ENCODE measurements at regions not wholly inside any gene's neighbourhood (a gene's known extent, or its start where the extent isn't known, plus 50 kb on each side); places are given as distances from the start of the nearest gene placed in this dataset.

DNA sequence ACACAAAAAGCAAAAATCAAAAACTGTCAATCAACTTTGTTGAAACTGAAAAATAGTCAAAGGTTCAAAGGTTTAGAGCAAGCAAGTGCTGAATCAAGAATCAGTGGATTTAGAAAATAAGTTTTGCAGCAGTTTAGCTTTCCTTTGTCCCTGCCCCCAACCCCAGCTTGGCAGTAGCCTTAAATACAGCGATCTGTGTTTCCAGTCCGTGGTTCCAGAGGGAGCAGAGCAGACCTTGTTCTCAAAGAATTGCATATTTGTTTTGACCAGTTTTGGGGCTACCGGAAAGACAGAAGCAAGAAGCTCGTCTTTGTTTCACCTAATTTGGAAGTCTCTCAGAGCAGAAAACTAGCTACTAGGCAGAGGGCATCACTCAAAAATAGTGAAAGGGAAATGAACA lies 57.2 kb upstream of the PRDM9 start:
- no peak for TF ChIP-seq CEBPB (IDR thresholded peaks at IDR 0.05; ENCODE audit: borderline replicate concordance, low read depth, low read length)
- TF ChIP-seq STAG1 (CRISPR knock-in tag; IDR thresholded peaks at IDR 0.05), result no peak
- TF ChIP-seq, protein P1, sequence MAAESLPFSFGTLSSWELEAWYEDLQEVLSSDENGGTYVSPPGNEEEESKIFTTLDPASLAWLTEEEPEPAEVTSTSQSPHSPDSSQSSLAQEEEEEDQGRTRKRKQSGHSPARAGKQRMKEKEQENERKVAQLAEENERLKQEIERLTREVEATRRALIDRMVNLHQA (CRISPR knock-in tag; IDR thresholded peaks at IDR 0.05), result no peak
- TF ChIP-seq ELF1 (CRISPR knock-in tag; IDR thresholded peaks at IDR 0.05), result no peak
- no peak for TF ChIP-seq ATRX (CRISPR knock-in tag; IDR thresholded peaks at IDR 0.05; ENCODE audit: borderline replicate concordance)
- TF ChIP-seq, protein P2, sequence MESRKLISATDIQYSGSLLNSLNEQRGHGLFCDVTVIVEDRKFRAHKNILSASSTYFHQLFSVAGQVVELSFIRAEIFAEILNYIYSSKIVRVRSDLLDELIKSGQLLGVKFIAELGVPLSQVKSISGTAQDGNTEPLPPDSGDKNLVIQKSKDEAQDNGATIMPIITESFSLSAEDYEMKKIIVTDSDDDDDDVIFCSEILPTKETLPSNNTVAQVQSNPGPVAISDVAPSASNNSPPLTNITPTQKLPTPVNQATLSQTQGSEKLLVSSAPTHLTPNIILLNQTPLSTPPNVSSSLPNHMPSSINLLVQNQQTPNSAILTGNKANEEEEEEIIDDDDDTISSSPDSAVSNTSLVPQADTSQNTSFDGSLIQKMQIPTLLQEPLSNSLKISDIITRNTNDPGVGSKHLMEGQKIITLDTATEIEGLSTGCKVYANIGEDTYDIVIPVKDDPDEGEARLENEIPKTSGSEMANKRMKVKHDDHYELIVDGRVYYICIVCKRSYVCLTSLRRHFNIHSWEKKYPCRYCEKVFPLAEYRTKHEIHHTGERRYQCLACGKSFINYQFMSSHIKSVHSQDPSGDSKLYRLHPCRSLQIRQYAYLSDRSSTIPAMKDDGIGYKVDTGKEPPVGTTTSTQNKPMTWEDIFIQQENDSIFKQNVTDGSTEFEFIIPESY (CRISPR knock-in tag; IDR thresholded peaks at IDR 0.05), result no peak
- no peak for TF ChIP-seq DNMT1 (CRISPR knock-in tag; IDR thresholded peaks at IDR 0.05)
- TF ChIP-seq, protein P3, sequence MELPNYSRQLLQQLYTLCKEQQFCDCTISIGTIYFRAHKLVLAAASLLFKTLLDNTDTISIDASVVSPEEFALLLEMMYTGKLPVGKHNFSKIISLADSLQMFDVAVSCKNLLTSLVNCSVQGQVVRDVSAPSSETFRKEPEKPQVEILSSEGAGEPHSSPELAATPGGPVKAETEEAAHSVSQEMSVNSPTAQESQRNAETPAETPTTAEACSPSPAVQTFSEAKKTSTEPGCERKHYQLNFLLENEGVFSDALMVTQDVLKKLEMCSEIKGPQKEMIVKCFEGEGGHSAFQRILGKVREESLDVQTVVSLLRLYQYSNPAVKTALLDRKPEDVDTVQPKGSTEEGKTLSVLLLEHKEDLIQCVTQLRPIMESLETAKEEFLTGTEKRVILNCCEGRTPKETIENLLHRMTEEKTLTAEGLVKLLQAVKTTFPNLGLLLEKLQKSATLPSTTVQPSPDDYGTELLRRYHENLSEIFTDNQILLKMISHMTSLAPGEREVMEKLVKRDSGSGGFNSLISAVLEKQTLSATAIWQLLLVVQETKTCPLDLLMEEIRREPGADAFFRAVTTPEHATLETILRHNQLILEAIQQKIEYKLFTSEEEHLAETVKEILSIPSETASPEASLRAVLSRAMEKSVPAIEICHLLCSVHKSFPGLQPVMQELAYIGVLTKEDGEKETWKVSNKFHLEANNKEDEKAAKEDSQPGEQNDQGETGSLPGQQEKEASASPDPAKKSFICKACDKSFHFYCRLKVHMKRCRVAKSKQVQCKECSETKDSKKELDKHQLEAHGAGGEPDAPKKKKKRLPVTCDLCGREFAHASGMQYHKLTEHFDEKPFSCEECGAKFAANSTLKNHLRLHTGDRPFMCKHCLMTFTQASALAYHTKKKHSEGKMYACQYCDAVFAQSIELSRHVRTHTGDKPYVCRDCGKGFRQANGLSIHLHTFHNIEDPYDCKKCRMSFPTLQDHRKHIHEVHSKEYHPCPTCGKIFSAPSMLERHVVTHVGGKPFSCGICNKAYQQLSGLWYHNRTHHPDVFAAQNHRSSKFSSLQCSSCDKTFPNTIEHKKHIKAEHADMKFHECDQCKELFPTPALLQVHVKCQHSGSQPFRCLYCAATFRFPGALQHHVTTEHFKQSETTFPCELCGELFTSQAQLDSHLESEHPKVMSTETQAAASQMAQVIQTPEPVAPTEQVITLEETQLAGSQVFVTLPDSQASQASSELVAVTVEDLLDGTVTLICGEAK (IDR thresholded peaks at IDR 0.05), result no peak
- TF ChIP-seq, protein P3 (CRISPR knock-in tag; IDR thresholded peaks at IDR 0.05), result no peak
- TF ChIP-seq ZNF335 (CRISPR knock-in tag; IDR thresholded peaks at IDR 0.05), result no peak
- BruUV-seq (replicated peaks), result no TSS peak
- no peak overlapping the region for H3K27ac ChIP-seq (ENCODE audit: extremely low read length, insufficient read depth, low read length)
- no peak overlapping the region for H3K9ac ChIP-seq (ENCODE audit: insufficient read depth, low read depth, low read length)
- H3K79me2 ChIP-seq (ENCODE audit: insufficient read depth, low read length), result no peaks in the 10 kb centered on the region
- no peak overlapping the region for H3K4me2 ChIP-seq (ENCODE audit: low read depth, low read length)
- no peaks in the 10 kb centered on the region for H3K36me3 ChIP-seq (replicated peaks in 1 of 2; ENCODE audit: control insufficient read depth in 1 of 2, insufficient read depth in 2 of 2, low read length in 2 of 2)
- ATAC-seq (no peak), DNase-seq (ENCODE audit: low spot score) (no peak), FAIRE-seq (no peak)
- no peaks in the 10 kb centered on the region for H3K4me1 ChIP-seq (ENCODE audit: insufficient read depth, low read length)
- POLR2A ChIA-PET, result no interaction called here
- no peak overlapping the region for H3K4me3 ChIP-seq (replicated peaks in 1 of 3; ENCODE audit: insufficient read depth in 1 of 3, low read depth in 2 of 3, low read length in 3 of 3)
- in situ Hi-C loops (cut with HindIII; ENCODE audit: extremely low pct_ligation_motif_present, low pct_unique_long_range_greater_than_20kb) (no loop called here), intact Hi-C loops (cut with micrococcal nuclease; ENCODE audit: unreplicated experiment) (no loop called here)
- no peaks in the 10 kb centered on the region for H4K20me1 ChIP-seq (ENCODE audit: insufficient read depth, low read length)
- H2AFZ ChIP-seq (ENCODE audit: low read length), result no peak overlapping the region
- H3K27me3 ChIP-seq (ENCODE audit: control insufficient read depth in 1 of 2, insufficient read depth in 2 of 2, low read length in 2 of 2), result no peaks in the 10 kb centered on the region
- peaks cover 68% of the 10 kb centered on the region for H3K9me3 ChIP-seq (ENCODE audit: low read length)
- CTCF ChIA-PET (ENCODE audit: low intra/inter-chr PET ratio, low total read pairs), result no interaction called here
- WGBS (ENCODE audit: low lambda C conversion rate), result 11% methylated on average over 4 of the region's 4 CpGs

Measured in HepG2 (cell line).